Embryonic facial prominence (tissue), 1 donor: ENCODE measurements at regions not wholly inside any gene's neighbourhood (a gene's known extent, or its start where the extent isn't known, plus 50 kb on each side); places are given as distances from the start of the nearest gene placed in this dataset.

Experiments used
- DNase-seq: peaks from one replicate; pipeline ENCODE4 v3.0.0-alpha.2; 2016; ENCODE audit errors: extremely low spot score

- no peak for DNase-seq
Measured at GRCh38 chr1:181326348-181326747, 157.0 kb upstream of the CACNA1E start.

GRCh38 chr1:181327796-181328195, 155.5 kb upstream of the CACNA1E start:
- no peak for DNase-seq

- DNase-seq = no peak
Measured at GRCh38 chr1:181334724-181335123, 148.6 kb upstream of the CACNA1E start.

GRCh38 chr1:181335631-181336030, 147.7 kb upstream of the CACNA1E start:
- no peak for DNase-seq

GRCh38 chr1:181341026-181341632, 142.2 kb upstream of the CACNA1E start:
- no peak for DNase-seq

GRCh38 chr1:181344091-181344490, 139.2 kb upstream of the CACNA1E start:
- no peak for DNase-seq

- DNase-seq = no peak
Measured at GRCh38 chr1:181345146-181345545, 138.2 kb upstream of the CACNA1E start.

- no peak for DNase-seq
Measured at GRCh38 chr1:181347495-181348390, 135.6 kb upstream of the CACNA1E start.

GRCh38 chr1:181349512-181349911, 133.8 kb upstream of the CACNA1E start:
- no peak for DNase-seq

GRCh38 chr1:181350131-181350530, 133.2 kb upstream of the CACNA1E start:
- DNase-seq = no peak

GRCh38 chr1:181351740-181352139, 131.6 kb upstream of the CACNA1E start:
- DNase-seq = no peak

- DNase-seq = no peak
Measured at GRCh38 chr1:181352695-181353094, 130.6 kb upstream of the CACNA1E start.

GRCh38 chr1:181353526-181353925, 129.8 kb upstream of the CACNA1E start:
- no peak for DNase-seq

- no peak for DNase-seq
Measured at GRCh38 chr1:181354865-181355264, 128.5 kb upstream of the CACNA1E start.

GRCh38 chr1:181356505-181357340, 126.6 kb upstream of the CACNA1E start:
- DNase-seq = no peak

GRCh38 chr1:181359012-181359411, 124.3 kb upstream of the CACNA1E start:
- no peak for DNase-seq

GRCh38 chr1:181364801-181365200, 118.5 kb upstream of the CACNA1E start:
- DNase-seq = no peak

- no peak for DNase-seq
Measured at GRCh38 chr1:181366910-181367309, 116.4 kb upstream of the CACNA1E start.

- no peak for DNase-seq
Measured at GRCh38 chr1:181369416-181369815, 113.9 kb upstream of the CACNA1E start.

GRCh38 chr1:181383695-181384094, 99.6 kb upstream of the CACNA1E start:
- no peak for DNase-seq

GRCh38 chr1:181386340-181386739, 97.0 kb upstream of the CACNA1E start:
- DNase-seq = no peak

GRCh38 chr1:181386951-181387350, 96.4 kb upstream of the CACNA1E start:
- no peak for DNase-seq
